Anterior cingulate cortex (tissue), 58 donors: ENCODE measurements at regions not wholly inside any gene's neighbourhood (a gene's known extent, or its start where the extent isn't known, plus 50 kb on each side); places are given as distances from the start of the nearest gene placed in this dataset.
A peak's percentile ranks its signal among the peaks of the same experiment; 100 is the strongest.

Experiments
- DNase-seq, 58 donors: peaks; one replicate each; lab custom pipeline; 2025; lab: John Stamatoyannopoulos, UW

- no peak for DNase-seq
Measured at GRCh38 chr12:15033029-15033428, 60.2 kb downstream of the PDE6H start.

- no peak for DNase-seq
Measured at GRCh38 chr12:15033641-15034040, 60.8 kb downstream of the PDE6H start.

- no peak for DNase-seq
Measured at GRCh38 chr12:15035185-15035584, 62.3 kb downstream of the PDE6H start.

- DNase-seq = no peak
Measured at GRCh38 chr12:15037091-15037687, 64.3 kb downstream of the PDE6H start.

- no peak for DNase-seq
Measured at GRCh38 chr12:15038137-15038536, 65.3 kb downstream of the PDE6H start.

- no peak for DNase-seq
Measured at GRCh38 chr12:15044471-15044870, 71.6 kb downstream of the PDE6H start.

- peak in 1 of 58 donors; percentile 2 for DNase-seq
Measured at GRCh38 chr12:15045451-15045850, 72.6 kb downstream of the PDE6H start.

GRCh38 chr12:15047611-15048010 is 74.8 kb downstream of the PDE6H start:
- DNase-seq = no peak

GRCh38 chr12:15049461-15050153 is 76.8 kb downstream of the PDE6H start:
- DNase-seq = no peak

GRCh38 chr12:15050659-15051058 is 77.8 kb downstream of the PDE6H start:
- DNase-seq = no peak

GRCh38 chr12:15052691-15053090 is 79.8 kb downstream of the PDE6H start:
- DNase-seq = no peak

- DNase-seq = no peak
Measured at GRCh38 chr12:15056218-15056617, 83.4 kb downstream of the PDE6H start.
